Right lobe of liver (tissue), 4 donors: ENCODE measurements at regions not wholly inside any gene's neighbourhood (a gene's known extent, or its start where the extent isn't known, plus 50 kb on each side); places are given as distances from the start of the nearest gene placed in this dataset.

Source experiments
- CTCF ChIP-seq, 4 donors: fragments of 200-600 bp in 3 of 4; fragments of 450-650 bp in 1 of 4; IDR thresholded peaks; one replicate each; pipeline versions ENCODE4 v1.5.1 to v1.8.0; 2016 to 2022; ENCODE audit warnings: antibody characterized with exemption in 4 of 4, mild to moderate bottlenecking in 2 of 4
- POLR2A ChIP-seq: fragments of 450-650 bp; IDR thresholded peaks from one replicate; pipeline ENCODE4 v1.6.1; 2017; ENCODE audit warnings: antibody characterized with exemption, mild to moderate bottlenecking
- donor health status: DM: no; HTN: no; CAD: no.
- donor health status: DM: no; HTN: no; CAD: no.
- donor health status: DM: no; HTN: yes; CAD: no.

- TF ChIP-seq CTCF (IDR thresholded peaks at IDR 0.05) (no peak), POLR2A (no peak)
These were observed 92.1 kb upstream of the ZCCHC13 start for GRCh38 chrX:74211911-74212310.
